ENCODE measurements at regions not wholly inside any gene's neighbourhood (a gene's known extent, or its start where the extent isn't known, plus 50 kb on each side); places are given as distances from the start of the nearest gene placed in this dataset.

DNA sequence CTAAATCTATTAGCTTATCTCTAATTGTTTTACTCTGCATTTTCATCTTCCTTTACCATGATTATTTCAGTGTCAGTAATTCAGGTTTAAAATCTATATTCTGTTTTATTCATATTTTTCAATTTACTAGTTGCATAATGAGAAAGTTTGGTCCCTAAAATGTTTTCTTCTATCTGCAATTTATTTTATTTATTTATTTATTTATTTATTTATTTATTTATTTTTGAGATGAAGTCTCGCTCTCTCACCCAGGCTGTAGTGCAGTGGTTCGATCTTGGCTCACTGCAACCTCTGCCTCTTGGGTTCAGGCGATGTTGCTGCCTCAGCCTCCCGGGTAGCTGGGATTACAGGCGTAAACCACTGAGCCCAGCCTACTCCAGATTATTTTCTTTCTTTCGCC lies 1597.3 kb downstream of the CDH8 start:
- Histone ChIP-seq H3K27me3 (replicated peaks; ENCODE audit: insufficient read depth) (no peaks in the 10 kb centered on the region), H3K79me2 (ENCODE audit: insufficient read depth) (no peaks in the 10 kb centered on the region), H3F3A (ENCODE audit: insufficient read depth) (no peaks in the 10 kb centered on the region), H3K9ac (no peak overlapping the region), H2AFZ (no peak overlapping the region), H3K4me2 (ENCODE audit: unreplicated experiment) (no peak overlapping the region), H4K20me1 (ENCODE audit: insufficient read depth) (no peaks in the 10 kb centered on the region), H3K9me3 (ENCODE audit: low read depth) (no peaks in the 10 kb centered on the region), H3K4me3 (no peak overlapping the region), H3K36me3 (ENCODE audit: low read depth) (no peaks in the 10 kb centered on the region), H3K9me2 (ENCODE audit: insufficient read depth) (no peaks in the 10 kb centered on the region), H3K27ac (no peak overlapping the region), H3K4me1 (ENCODE audit: insufficient read depth) (no peaks in the 10 kb centered on the region)
- no peak for DNase-seq
- in situ Hi-C loops (cut with MboI): no loop called here
- TF ChIP-seq EZH2 (IDR thresholded peaks at IDR 0.05; ENCODE audit: insufficient read depth, poor library complexity, severe bottlenecking) (no peak), EZH2phosphoT487 (IDR thresholded peaks at IDR 0.05; ENCODE audit: insufficient read depth, low read depth) (no peak)
- 49 to 55% methylated on average over 6 of the region's 6 CpGs for WGBS, 2 experiments (ENCODE audit: low coverage in 1 of 2, low lambda C conversion rate in 2 of 2, missing lambda C conversion rate in 2 of 2)

- H3K4me2 ChIP-seq (ENCODE audit: unreplicated experiment): no peak overlapping the region
- H4K20me1 ChIP-seq (ENCODE audit: insufficient read depth): no peaks in the 10 kb centered on the region
- no peaks in the 10 kb centered on the region for H3K36me3 ChIP-seq (ENCODE audit: low read depth)
- no peak overlapping the region for H3K4me3 ChIP-seq
- no peaks in the 10 kb centered on the region for H3K79me2 ChIP-seq (ENCODE audit: insufficient read depth)
- no peak overlapping the region for H2AFZ ChIP-seq
- no peak overlapping the region for H3K9ac ChIP-seq
- H3K9me3 ChIP-seq (ENCODE audit: low read depth): no peaks in the 10 kb centered on the region
- TF ChIP-seq EZH2 (IDR thresholded peaks at IDR 0.05; ENCODE audit: insufficient read depth, poor library complexity, severe bottlenecking) (no peak), EZH2phosphoT487 (IDR thresholded peaks at IDR 0.05; ENCODE audit: insufficient read depth, low read depth) (no peak)
- in situ Hi-C loops (cut with MboI): no loop called here
- no peaks in the 10 kb centered on the region for H3K9me2 ChIP-seq (ENCODE audit: insufficient read depth)
- H3K27me3 ChIP-seq (replicated peaks; ENCODE audit: insufficient read depth): no peaks in the 10 kb centered on the region
- DNase-seq: no peak
- H3K4me1 ChIP-seq (ENCODE audit: insufficient read depth): no peaks in the 10 kb centered on the region
- no peaks in the 10 kb centered on the region for H3F3A ChIP-seq (ENCODE audit: insufficient read depth)
- H3K27ac ChIP-seq: no peak overlapping the region
Observed at GRCh38 chr16:60432472-60432871, 1603.8 kb downstream of the CDH8 start.

- TF ChIP-seq EZH2 (IDR thresholded peaks at IDR 0.05; ENCODE audit: insufficient read depth, poor library complexity, severe bottlenecking) (no peak), EZH2phosphoT487 (IDR thresholded peaks at IDR 0.05; ENCODE audit: insufficient read depth, low read depth) (no peak)
- H4K20me1 ChIP-seq (ENCODE audit: insufficient read depth): no peaks in the 10 kb centered on the region
- no peaks in the 10 kb centered on the region for H3K4me1 ChIP-seq (ENCODE audit: insufficient read depth)
Observed at GRCh38 chr16:60419859-60420258, 1616.4 kb downstream of the CDH8 start.

GRCh38 chr16:60414613-60415012 lies 1621.6 kb downstream of the CDH8 start:
- Histone ChIP-seq H3K27ac (no peak overlapping the region), H3K9me2 (ENCODE audit: insufficient read depth) (no peaks in the 10 kb centered on the region), H3K9me3 (ENCODE audit: low read depth) (no peaks in the 10 kb centered on the region), H3K4me1 (ENCODE audit: insufficient read depth) (no peaks in the 10 kb centered on the region), H3F3A (ENCODE audit: insufficient read depth) (no peaks in the 10 kb centered on the region), H2AFZ (no peak overlapping the region), H3K4me2 (ENCODE audit: unreplicated experiment) (no peak overlapping the region), H4K20me1 (ENCODE audit: insufficient read depth) (no peaks in the 10 kb centered on the region), H3K79me2 (ENCODE audit: insufficient read depth) (no peaks in the 10 kb centered on the region), H3K36me3 (ENCODE audit: low read depth) (no peaks in the 10 kb centered on the region), H3K27me3 (replicated peaks; ENCODE audit: insufficient read depth) (no peaks in the 10 kb centered on the region), H3K9ac (no peak overlapping the region), H3K4me3 (no peak overlapping the region)
- DNase-seq: no peak
- in situ Hi-C loops (cut with MboI): no loop called here
- TF ChIP-seq EZH2 (IDR thresholded peaks at IDR 0.05; ENCODE audit: insufficient read depth, poor library complexity, severe bottlenecking) (no peak), EZH2phosphoT487 (IDR thresholded peaks at IDR 0.05; ENCODE audit: insufficient read depth, low read depth) (no peak)
- 3 to 5% methylated on average over 1 of the region's 1 CpG for WGBS, 2 experiments (ENCODE audit: low coverage in 1 of 2, low lambda C conversion rate in 2 of 2, missing lambda C conversion rate in 2 of 2)

More at GRCh38 chr16:60419859-60420258, 1616.4 kb downstream of the CDH8 start:
- Histone ChIP-seq H3K9me2 (ENCODE audit: insufficient read depth) (no peaks in the 10 kb centered on the region), H3K9ac (no peak overlapping the region), H3K9me3 (ENCODE audit: low read depth) (no peaks in the 10 kb centered on the region), H3K4me2 (ENCODE audit: unreplicated experiment) (no peak overlapping the region), H3K36me3 (ENCODE audit: low read depth) (no peaks in the 10 kb centered on the region), H3K79me2 (ENCODE audit: insufficient read depth) (no peaks in the 10 kb centered on the region), H3K27ac (no peak overlapping the region), H3F3A (ENCODE audit: insufficient read depth) (no peaks in the 10 kb centered on the region), H3K27me3 (replicated peaks; ENCODE audit: insufficient read depth) (no peaks in the 10 kb centered on the region), H2AFZ (no peak overlapping the region), H3K4me3 (no peak overlapping the region)
- 37 to 42% methylated on average over 4 of the region's 4 CpGs for whole genome bisulfite sequencing, 2 experiments (ENCODE audit: low coverage in 1 of 2, low lambda C conversion rate in 2 of 2, missing lambda C conversion rate in 2 of 2)
- in situ Hi-C loops (cut with MboI): no loop called here
- no peak for DNase-seq

GRCh38 chr16:60413969-60414368 lies 1622.3 kb downstream of the CDH8 start:
- Histone ChIP-seq H3K4me1 (ENCODE audit: insufficient read depth) (no peaks in the 10 kb centered on the region), H3K4me2 (ENCODE audit: unreplicated experiment) (no peak overlapping the region), H3K27ac (no peak overlapping the region), H3K4me3 (no peak overlapping the region), H3K9ac (no peak overlapping the region), H3K9me3 (ENCODE audit: low read depth) (no peaks in the 10 kb centered on the region), H3K9me2 (ENCODE audit: insufficient read depth) (no peaks in the 10 kb centered on the region), H3F3A (ENCODE audit: insufficient read depth) (no peaks in the 10 kb centered on the region), H3K27me3 (replicated peaks; ENCODE audit: insufficient read depth) (no peaks in the 10 kb centered on the region), H2AFZ (no peak overlapping the region), H3K79me2 (ENCODE audit: insufficient read depth) (no peaks in the 10 kb centered on the region), H3K36me3 (ENCODE audit: low read depth) (no peaks in the 10 kb centered on the region), H4K20me1 (ENCODE audit: insufficient read depth) (no peaks in the 10 kb centered on the region)
- 8 to 13% methylated on average over 2 of the region's 2 CpGs for whole genome bisulfite sequencing, 2 experiments (ENCODE audit: low coverage in 1 of 2, low lambda C conversion rate in 2 of 2, missing lambda C conversion rate in 2 of 2)
- in situ Hi-C loops (cut with MboI): no loop called here
- DNase-seq: no peak
- TF ChIP-seq EZH2 (IDR thresholded peaks at IDR 0.05; ENCODE audit: insufficient read depth, poor library complexity, severe bottlenecking) (no peak), EZH2phosphoT487 (IDR thresholded peaks at IDR 0.05; ENCODE audit: insufficient read depth, low read depth) (no peak)
